HG02970 (cell line): ENCODE measurements at regions not wholly inside any gene's neighbourhood (a gene's known extent, or its start where the extent isn't known, plus 50 kb on each side); places are given as distances from the start of the nearest gene placed in this dataset.

ENCODE experiments used
- ATAC-seq: cut with Tn5 transposase; IDR thresholded peaks from one replicate; pipeline ENCODE4 v1.9.1; 2021; ENCODE audit warnings: mild to moderate bottlenecking, moderate library complexity, moderate number of reproducible peaks; ENCODE audit not compliant: unreplicated experiment, low FRiP score

- no peak for ATAC-seq
Measured at GRCh38 chr5:68646144-68646543, 430.6 kb downstream of the PIK3R1 start.

DNA sequence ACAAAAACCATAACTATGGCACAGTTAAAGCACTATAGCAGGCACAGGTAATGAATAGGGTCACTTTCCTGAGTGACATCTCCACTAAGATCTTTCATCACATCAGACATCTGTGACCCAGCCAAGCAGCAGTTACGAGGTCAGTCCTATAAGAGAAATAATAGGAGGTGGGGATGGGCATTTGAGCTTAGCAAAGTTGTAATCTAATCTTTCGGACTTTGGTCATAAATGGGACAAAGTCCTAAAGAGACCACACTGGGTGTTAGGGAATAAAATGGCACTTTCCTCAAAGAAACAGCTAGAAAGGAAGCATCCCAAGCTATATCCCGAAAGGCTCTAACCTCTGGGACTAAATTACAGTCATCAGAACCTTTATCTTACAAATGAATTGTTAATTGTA lies 432.2 kb downstream of the PIK3R1 start:
- no peak for ATAC-seq

- ATAC-seq: no peak
Measured at GRCh38 chr5:68648944-68649857, 433.6 kb downstream of the PIK3R1 start.

GRCh38 chr5:68652534-68652965 lies 437.0 kb downstream of the PIK3R1 start:
- ATAC-seq: no peak

GRCh38 chr5:68653471-68653870 lies 437.9 kb downstream of the PIK3R1 start:
- no peak for ATAC-seq

- no peak for ATAC-seq
Measured at GRCh38 chr5:68657055-68657961, 436.5 kb upstream of the SLC30A5 start.

- ATAC-seq: no peak
Measured at GRCh38 chr5:68658810-68659372, 434.9 kb upstream of the SLC30A5 start.

GRCh38 chr5:68659881-68660280 lies 433.9 kb upstream of the SLC30A5 start:
- ATAC-seq: no peak

- ATAC-seq: no peak
Measured at GRCh38 chr5:68661237-68661636, 432.6 kb upstream of the SLC30A5 start.

DNA sequence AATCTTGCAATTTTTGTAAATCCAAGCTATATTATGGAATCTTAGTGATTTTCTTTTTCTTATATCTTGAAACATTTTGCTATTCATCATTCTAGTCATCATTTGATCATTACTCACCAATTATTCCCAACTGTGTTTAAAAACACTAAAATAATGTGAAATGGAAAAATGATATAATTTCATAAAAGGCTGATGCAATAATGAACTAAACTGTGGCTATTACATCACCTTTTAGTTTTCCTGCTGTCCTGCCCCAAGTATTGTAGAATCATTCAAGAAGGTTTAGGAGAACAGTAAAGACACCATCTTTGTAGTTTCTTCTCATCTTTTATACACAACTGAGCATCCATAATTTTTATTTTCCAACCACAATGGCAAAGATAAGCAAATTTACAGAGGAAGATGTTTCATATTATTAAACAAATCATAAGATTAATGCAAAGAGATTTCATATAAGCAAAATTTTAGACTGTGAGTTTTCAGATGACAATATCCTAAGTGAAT lies 431.0 kb upstream of the SLC30A5 start:
- no peak for ATAC-seq

DNA sequence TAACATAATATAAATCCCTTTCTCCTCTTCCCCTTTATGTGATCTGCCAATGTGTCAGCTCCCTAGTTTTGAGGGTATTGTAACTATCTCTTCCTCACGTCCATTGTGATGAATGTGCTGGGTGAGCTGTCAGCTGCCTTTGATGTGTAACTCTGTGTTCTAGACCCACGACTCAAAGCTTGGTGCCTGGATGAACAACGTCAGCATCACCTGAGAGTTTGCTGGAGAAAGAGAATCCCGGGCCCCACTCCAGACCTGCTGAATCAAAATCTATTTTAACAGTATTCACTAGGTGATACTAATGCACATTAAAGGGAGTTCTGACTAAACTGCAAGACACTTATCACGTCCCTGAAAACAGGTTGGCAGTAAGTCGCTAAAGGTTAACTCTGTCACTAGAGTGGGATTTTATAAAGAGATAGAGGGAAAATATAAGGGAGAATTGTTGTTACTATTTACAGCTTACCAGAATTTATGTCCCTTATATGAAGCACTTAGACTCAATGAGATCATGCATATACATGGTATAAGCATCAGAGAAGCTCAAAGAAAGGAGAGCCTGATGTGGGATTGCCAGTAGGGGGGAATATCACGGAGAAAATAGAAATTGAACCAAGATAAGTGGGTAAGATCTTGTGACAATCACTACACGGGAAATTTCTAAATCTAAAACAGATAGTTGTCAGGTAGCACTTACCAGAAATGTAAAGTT lies 423.8 kb upstream of the SLC30A5 start:
- no peak for ATAC-seq

DNA sequence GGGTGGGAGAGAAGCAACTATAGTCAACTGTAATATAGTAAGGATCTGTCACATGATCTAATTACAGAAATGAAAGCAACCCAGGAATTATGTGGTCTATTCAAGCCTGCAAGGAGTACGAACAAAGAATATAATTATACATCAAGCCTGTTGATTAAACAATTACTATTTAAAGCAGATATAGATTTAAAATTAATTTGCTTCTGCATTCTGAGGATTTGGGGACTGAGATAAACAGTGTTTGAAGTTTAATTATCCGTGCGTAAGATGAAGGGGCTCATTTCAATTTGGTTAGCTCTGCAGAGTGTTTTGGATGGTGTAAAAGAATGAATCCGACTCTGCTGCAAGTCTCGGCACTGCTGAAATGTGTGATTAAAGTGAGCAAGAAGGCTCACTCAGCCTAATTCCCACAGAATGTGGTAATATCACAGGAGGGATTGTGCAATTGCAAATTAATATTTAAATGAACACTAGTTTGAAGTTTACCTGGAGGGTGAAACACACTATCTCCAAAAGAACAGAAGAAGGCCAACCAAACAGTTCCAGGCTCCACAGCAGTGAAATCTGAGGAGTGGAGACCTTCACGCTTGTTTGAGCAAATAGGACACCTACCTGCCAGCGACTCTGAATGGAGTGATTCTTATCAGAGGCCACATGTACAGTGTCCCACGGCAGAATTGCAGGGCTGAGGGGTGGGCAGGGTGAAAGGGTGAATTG lies 420.6 kb upstream of the SLC30A5 start:
- ATAC-seq: no peak

DNA sequence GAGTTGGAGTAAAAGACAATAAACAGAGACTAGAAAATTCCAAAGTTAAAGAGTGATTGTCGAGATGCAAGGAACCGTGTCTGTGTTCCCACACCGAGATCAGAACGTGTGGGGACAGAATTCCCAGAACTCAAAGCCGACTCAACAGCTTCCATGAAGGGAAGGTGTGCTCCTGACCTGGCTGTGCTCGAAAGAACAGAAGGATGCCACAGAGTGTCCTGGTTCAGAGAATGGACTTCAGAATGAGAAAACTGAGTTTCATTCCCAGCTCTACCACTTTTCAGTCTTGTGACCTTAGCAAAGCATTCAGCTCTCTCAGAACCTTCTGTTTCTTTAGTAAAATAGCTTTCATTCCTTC lies 420.0 kb upstream of the SLC30A5 start:
- no peak for ATAC-seq

GRCh38 chr5:68679041-68679440 lies 414.8 kb upstream of the SLC30A5 start:
- no peak for ATAC-seq

DNA sequence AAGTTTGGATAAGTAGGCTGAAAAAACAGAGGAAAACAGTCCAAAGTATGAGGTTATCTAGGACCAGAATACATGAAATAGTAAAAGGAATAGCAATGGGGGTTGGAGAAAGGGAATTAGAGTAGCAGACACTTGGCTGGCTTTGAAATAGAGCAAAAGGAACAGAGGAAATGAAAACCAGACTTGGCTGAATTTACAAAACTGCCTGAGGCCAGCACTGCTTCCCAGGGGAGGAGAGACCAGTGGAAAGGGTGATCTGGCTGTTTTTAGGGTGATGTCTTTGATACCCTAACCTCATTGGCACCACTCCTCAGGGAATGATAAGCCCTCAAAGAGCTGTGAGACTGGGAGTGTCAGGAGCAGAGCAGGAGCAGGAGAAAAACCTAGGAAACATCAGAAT lies 413.4 kb upstream of the SLC30A5 start:
- no peak for ATAC-seq

GRCh38 chr5:68681929-68682328 lies 411.9 kb upstream of the SLC30A5 start:
- no peak for ATAC-seq

DNA sequence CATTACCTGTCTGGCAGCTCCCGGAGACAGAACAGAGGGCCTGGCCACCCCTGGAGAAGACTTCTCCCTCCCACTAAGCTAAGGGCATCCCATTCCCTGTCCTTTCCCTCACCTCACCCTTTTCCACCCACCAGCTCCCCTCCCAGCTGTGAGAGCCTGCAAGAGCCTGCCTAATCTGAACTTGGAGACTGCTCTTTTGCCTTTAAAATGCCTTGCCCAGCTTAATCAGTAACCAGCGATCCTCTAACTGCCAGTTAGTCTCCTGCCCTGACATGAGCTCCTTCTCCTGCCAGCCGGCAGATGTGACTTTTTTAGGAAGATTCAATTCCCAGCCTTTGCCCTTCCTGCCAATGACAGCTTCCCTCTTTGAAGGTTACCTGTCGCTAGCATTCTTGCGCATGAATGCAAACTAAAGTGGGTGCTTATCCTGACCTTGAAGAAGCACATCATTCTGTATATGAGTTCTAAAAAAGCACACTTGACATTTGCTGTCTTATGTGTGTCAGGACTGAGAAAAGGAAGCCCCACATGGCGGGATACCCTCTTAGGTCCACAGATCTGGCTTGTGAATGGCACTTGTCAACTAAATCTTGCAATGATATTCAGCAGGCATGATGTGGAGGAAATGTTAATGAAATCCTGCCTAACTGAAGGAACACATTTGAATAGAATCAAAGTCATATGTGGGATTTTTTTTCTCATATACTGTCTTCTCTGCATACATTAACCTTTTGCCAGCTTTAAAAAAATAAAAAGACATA lies 411.2 kb upstream of the SLC30A5 start:
- ATAC-seq: no peak

- no peak for ATAC-seq
Measured at GRCh38 chr5:68683632-68684036, 410.2 kb upstream of the SLC30A5 start.

GRCh38 chr5:68685863-68686262 lies 408.0 kb upstream of the SLC30A5 start:
- no peak for ATAC-seq
